HUDEP-2 (cell line): ENCODE measurements at regions not wholly inside any gene's neighbourhood (a gene's known extent, or its start where the extent isn't known, plus 50 kb on each side); places are given as distances from the start of the nearest gene placed in this dataset.
A peak's percentile ranks its signal among the peaks of the same experiment; 100 is the strongest.
"Not testable (repeated sequence)": the region's sequence is repeated elsewhere in the genome, so short reads cannot be mapped to it uniquely, and the experiment has no call there.

ENCODE experiments used
- DNase-seq, 76 experiments: peaks; one replicate each; lab custom pipeline; 2025; ENCODE audit not compliant: unreplicated experiment in 76 of 76; lab: John Stamatoyannopoulos, UW

DNA sequence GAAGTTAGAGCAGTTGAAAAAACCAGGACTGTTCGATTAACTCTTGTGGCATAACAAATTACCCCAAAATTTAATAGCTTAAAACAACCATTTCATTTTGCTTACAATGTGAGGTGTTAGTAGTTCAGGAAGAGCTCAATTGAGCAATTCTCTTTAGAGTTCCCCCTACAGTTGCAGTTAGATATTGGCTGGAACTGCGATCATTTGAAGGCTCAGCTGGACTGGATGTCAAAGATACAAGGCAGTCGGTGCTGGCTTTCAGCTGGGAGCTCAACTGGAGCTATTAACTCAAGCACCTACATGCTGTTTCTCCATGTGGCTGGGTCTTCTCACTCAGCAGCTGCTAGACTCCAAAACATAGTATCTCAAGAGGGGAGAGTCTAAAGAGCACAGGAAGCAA, 96.0 kb upstream of the LOC128125822 start:
- DNase-seq, result no peak

DNA sequence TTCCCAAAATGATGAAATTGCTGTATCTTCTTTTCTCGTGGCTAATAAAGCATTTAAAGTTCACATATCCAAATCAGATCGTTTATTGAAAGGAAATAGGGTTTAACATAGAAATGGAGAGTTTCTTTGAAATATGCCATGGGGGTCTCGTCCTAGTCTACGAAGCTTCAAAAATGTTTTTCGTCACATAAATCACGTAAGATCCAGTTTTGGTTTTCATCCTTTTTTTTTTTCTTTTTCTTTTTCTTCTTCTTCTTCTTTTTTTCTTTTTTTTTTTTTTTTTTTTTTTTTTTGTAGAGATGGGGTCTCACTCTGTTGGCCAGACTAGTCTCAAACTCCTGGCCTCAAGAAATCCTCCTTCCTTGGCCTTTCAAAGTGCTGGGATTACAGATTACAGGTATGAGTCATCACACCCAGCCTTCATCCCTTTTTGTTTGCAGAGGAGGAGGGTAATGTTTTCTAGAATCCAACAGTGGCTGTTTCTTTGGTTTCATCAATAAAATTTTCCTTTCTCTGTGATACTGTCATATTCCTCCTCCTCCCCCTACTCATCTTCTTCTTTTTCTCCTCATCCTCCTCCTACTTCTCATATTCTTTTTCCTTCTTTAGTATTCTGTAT, 94.7 kb upstream of the LOC128125822 start:
- no peak for DNase-seq

DNA sequence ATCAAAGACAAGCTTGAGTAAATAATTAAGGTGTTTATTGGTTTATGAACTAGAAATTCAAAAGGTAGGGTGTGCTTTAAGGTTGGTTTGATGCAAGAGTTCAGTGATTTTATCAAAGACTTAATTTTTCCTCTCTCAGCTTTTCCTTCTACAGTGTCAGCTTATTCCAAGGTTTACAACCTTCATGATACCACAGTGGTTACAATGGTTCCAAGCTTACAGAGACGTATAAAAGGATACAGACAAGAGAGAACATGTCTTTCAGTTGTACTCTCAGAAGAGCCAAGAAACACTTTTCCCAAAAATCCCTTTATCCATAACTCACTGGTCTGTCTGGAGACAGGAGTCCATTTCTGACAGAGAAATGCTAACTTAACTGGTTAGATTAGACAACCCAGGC, 93.5 kb upstream of the LOC128125822 start:
- no peak for DNase-seq

DNA sequence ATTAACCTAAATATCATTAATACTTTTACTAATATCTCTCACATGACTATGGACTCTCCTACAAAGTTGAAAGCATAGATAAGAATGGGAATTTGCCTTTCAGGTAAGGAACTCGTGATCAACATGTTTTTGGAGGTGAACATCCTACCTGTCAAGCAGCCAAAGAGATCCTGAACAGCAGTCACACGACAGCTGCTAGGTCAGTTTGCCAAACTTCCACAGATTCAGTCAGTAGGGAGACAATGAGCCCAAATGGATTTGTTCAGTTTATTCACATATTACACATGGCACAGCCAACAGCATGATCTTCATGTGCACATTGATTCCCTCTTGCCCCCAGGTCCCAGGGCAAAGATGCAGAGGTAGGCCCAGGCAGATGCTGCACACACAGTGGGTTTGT, 86.1 kb upstream of the LOC128125822 start:
- no peak for DNase-seq

DNA sequence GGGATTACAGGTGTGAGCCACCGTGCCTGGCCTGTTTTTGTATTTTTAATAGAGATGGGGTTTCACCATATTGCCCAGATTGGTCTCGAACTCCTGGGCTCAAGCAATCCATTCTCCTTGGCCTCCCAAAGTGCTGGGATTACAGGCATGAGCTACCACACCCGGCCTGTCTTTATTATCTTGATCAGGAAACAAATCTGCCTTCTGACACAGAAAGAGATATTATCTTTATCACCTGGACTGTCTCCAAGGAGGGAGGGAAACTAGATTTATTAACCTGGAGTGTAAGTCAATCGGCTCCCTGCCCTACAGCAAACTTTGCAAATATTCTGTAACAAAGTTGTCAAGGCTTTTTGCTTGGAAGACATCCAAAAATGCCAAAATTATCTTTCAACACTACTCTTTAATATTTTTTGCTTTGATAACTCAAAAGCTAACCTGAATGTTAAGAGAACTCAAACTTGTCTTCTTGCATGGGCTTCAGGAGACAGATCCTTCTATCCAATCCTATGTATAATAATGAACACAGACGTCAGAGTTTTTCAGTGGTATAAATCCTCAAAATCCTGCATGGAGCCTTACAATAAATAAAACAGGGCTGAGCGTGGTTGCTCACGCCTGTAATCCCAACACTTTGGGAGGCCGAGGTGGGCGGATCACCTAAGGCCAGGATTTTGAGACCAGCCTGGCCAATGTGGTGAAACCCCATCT, 85.0 kb upstream of the LOC128125822 start:
- no peak for DNase-seq

DNA sequence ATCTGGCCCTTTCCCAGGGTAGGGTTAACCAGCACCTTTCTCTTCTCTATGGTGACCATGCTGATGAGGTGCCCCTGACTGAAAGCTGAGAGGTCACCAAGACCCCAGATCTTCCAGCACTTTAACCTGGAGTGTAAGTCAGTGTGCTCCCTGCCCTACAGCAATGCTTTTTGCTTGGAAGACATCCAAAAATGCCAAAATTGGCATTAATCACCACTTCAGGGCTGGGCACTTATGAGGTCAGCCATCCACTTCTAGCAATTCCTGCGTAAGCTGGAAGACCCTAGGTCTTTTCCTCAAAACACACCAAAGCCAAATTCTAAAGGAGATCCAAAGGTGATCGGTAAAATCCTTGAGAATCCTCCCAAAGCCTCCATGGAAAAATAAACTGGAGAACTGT, 81.2 kb upstream of the LOC128125822 start:
- DNase-seq, result no peak

DNA sequence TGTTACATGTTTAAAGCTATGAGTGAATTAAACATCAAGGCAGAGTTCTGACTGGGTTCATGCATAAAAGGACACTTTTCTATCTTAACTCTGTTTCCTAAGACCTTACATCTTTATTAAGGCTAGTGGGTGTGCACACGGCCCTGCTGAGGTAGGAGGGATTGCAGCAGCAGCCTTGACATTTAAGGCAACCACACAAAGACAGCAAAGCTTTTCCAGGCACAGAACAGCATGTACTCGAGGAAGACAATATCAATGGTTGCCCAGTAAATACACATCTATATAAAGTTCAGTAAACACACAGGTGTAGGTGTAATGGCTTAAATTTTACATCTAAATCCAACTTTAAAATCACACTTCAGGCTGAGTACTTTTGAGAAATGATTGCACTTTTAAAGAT, 79.8 kb upstream of the LOC128125822 start:
- no peak for DNase-seq

DNA sequence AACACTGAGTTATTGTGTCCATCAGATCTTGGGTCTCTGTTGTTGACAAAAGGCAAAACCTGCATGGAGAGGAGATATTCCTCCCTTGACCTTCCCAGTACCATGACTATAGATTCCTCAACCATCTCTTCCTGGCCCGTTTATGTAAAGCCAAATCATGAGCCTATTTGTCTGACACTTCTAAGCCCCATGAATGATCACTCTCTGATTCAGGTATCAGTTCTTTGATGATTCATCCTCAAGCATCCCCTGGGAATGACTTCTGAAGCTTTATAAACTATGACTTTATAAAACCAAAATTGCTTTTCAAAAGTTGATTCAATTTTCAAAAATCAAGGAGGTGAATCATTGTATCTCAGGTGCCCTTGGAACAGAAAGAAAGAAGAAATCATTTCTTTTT, 78.7 kb upstream of the LOC128125822 start:
- DNase-seq, result no peak

DNA sequence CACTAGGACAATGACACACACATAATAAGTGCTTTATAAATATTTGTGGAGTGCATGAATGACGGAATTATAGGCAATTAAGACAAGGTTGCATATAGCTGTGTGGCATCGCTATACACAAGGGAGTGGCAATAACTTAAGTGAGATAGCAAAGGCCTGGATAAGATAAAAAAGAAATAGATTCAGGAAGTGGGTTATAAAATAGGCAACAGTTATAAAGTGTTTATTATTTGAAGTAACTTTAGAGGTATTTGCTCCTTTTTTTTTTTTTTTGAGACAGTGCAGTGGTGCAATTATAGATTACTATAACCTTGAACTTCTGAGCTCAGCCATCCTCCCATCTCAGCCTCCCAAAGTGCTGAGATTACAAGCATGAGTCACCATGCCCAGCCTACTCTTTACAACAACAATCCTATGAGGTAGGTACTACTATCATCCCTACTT, 75.9 kb upstream of the LOC128125822 start:
- no peak for DNase-seq

DNA sequence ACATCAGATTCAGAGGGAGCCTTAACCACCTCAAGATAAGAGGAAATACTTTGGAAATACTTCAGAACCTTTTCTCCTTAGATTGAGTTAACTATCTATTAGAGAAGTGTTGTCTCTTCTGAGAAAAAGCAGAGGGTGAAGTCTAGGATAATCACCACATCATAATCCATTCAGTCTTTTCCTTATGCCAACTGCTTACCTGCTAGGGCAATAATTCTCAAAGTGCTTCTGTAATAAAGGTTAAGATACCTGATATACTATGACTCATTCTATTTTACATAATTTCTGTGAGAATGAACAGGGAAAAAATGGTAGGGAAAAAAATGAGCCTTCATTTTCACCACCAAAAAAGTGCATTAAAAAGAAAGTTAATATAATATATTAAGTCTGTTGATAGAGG, 70.1 kb upstream of the LOC128125822 start:
- DNase-seq, result no peak

DNA sequence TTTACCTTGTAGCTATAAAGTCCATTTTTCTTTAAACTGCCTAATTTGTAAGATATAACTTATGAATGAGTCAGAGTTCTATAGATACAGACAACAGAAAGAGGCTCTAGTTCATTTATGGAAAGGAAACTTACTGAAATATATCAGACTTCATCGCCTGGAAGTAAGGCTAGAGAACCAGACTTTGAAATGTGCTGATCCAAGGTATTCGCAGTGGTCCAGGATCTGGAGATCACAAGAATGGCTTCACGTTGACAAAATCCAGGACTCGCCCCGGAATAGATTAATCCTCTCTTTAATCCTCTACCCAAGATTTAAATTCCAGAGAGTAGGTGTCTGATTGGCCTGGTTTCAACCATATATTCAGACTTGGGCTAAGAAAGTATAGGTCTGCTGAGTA, 69.1 kb upstream of the LOC128125822 start:
- no peak for DNase-seq

DNA sequence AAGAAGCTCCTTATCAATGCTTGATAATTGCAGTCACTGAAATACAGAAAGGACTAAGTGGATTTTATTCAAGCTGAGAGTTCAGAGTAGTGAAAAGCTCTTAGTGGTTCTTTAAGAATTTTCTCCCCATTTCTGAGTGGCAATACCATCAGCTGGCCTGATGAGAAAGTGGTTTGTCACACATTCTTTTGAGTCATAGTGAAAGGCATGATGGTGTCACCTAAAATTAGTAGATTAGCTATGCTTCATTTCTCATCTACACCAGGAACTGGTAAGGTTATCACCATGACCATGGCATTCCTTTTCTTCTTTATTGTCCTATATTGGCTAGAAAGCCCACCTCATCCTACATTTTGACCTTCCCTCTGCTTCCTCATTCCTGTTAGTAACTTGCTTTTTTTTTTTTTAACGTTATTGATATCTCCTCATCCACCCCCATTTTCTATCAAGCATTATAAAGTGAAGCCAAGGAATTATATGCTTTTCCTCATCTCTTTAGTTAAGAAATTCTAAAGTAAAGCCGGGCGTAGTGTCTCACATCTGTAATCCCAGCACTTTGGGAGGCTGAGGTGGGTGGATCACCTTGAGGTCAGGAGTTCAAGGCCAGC, 67.4 kb upstream of the LOC128125822 start:
- DNase-seq, result no peak

DNA sequence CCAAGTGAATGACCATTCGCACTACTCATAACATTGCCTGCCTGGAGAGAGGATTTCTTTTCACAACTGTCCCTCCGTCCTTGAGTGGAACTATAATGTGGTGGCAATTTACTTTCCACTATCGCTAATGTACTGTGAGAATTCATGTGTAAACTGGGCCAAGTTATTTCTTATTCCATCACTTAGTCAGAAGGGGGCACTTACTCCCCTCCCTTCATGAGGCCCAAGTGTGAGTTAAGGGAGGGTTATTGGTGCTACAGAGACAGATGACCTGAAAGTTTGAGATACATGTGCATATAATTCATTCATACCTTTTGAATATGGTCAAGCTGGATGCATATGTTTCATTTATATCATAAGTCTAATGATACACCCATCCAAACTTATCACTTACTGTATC, 65.2 kb upstream of the LOC128125822 start:
- no peak for DNase-seq

DNA sequence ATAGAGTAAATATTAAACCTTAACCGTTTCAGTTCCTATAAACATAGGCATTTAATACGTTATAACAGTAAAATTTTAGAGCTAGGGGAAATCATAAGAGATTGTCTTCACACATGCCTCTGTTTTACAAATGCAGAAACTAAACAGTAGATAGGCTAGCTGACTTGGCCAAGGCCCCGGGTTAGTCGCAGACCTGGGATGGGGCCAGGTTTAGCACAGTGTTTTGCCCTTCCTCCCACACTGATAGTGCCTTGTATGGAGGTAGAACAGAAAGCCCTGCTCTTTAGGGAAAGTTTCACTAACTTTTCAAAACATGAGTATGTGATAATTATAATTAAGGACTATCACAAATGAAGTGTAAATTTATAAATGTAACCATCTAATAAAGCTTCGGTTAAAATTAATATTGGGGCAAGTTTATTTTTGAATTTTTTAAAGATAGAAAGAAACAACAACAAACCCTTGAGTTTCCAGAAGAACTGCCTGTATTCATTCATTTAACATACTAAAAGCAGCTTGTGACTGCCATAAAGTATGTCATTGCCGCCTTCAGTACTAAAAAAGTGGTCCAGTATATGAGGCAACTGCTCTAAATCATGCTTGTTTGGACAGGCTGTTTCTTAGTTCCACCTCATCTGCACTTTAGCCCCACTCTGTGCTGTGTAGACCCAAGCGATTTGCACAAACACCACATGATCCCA, 62.5 kb upstream of the LOC128125822 start:
- peak in 25 of 76 experiments; percentile 2 to 61 (median 23) for DNase-seq

DNA sequence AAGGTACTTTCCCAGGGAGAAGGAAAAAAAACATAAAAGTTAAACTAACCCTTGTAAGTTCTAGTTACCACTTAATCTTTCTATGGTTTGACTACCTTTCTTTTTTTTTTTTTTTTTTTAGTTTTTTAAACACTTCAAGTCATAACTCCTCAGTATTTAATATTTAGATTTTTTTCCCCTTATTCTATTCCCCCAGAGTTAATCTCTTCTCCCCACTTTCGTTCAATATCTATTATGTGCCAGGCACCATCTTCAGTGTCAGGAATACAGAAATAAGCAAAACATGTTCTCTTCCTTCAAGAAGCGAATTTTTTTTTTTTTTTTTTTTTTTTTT, 62.0 kb upstream of the LOC128125822 start:
- DNase-seq, result no peak

DNA sequence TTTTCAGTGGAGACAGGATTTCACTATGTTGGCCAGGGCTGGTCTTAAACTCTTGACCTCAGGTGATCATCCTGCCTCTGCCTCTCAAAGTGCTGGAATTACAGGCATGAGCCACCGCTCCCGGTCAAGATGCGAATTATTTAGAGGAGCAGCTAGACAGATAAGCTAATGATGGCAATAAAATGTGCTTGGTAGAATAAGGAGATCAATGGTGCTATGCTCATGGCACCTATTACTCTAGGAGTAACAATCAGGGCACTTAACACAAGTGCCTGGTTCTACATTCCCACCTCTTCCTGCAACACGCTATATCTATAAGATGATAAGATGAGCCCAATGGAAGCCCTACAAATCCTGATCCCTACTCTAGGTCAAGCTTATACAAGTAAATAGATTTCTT, 61.4 kb upstream of the LOC128125822 start:
- no peak for DNase-seq

DNA sequence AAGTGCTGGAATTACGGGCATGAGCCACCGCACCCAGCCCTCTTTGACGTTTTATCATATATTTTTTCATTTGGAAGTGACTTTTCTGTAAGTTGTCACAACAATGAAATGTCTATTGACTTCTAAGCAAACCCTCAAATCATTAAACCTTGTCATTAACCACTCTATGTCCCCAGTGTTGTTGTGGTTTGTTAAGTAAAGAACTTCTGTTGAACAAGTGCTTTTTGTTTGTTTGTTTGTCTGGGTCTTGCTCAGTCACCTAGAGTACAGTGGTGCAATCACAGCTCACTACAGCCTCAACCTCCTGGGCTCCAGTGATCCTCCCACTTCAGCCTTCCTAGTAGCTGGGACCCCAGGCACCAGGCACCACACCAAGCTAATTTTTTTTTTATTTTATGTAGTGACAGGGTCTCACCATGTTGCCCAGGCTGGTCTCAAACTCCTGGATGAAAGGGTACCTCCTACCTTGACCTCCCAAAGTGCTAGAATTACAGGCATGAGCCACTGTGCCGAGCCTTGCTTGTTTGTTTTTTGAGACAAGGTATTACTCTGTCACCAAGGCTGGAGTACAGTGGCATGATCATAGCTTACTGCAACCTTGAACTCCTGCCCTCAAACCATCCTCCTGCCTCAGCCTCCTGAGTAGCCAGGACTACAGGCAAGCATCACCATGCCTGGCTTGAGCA, 57.6 kb upstream of the LOC128125822 start:
- DNase-seq, result no peak

DNA sequence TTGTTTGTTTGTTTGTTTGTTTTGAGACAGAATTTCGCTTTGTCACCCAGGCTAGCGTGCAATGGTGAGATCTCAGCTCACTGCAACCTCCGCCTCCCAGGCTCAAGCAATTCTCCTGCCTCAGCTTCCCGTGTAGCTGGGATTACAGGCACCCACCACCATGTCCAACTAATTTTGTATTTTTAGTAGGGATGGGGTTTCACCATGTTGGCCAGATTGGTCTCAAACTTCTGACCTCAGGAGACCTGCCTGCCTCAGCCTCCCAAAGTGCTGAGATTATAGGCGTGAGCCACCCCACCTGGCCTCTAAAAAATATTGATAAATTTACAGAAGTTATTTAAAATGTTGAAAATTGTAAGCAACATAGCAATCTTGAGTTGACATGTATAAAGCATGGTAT, 57.1 kb upstream of the LOC128125822 start:
- DNase-seq, result not testable (repeated sequence)

DNA sequence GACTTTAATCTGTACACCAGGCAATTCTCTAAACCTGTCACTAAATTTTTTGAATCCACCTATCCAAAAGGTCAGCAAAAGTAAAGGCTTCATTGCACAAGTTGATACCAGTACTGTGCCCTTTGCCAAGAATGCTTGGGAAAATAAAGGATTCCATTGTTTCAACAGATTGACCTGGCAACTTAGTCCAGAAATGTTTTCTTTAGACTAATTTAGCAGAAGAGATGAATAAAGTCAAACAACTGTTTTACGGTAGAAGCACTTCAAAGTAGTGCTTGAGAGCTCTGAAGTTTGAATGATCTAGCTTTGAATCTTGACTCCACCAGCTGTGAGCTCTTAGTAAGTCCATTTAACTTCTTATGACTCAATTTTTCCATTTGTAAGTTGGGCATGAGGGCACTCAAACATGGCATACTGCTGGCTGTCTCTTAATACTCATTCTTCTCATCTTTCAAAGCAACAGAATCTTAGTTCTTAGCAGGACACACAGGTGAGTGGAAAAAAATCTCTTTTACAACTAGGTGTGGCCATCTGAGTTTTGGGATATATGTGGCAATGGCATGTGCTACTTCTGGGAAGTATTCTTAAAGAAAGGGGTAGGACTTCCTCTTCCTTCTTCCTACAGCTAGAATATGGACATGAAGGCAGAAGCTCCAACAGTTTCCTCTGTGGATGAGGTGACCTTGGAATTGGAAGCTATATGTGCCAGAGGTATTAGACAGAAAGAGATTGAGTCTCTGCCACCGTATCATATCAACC, 55.9 kb upstream of the LOC128125822 start:
- DNase-seq, result no peak

DNA sequence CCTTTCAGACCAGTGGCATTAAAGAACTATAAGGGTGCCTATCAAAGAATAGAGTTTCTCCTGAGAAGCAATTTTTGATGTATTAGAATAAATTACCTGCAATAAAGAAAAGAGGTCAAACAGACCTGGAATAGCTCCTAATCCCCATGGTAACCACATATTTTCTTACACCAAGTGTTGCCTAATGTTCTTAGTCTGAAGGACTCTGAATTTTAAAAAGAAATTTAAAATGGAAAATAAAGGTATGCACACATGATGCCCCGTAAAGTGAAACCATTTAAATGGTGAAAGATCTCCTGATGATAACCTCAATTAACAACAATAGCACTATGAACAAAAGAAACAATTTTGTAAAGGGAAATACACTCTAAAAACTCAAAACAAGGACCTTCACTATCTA, 55.1 kb upstream of the LOC128125822 start:
- DNase-seq, result no peak
